ENCODE measurements at regions not wholly inside any gene's neighbourhood (a gene's known extent, or its start where the extent isn't known, plus 50 kb on each side); places are given as distances from the start of the nearest gene placed in this dataset.

GRCh38 chr3:31086148-31086547, 191.7 kb upstream of the GADL1 start:
- no peaks in the 10 kb centered on the region for H3K9me3 ChIP-seq (ENCODE audit: low read length)
- CTCF ChIA-PET (ENCODE audit: low intra/inter-chr PET ratio, low total read pairs): no interaction called here
- H3K79me2 ChIP-seq (ENCODE audit: insufficient read depth, low read length): no peaks in the 10 kb centered on the region
- no TSS peak for BruUV-seq (replicated peaks)
- DNase-seq (ENCODE audit: low spot score) (no peak), ATAC-seq (no peak), FAIRE-seq (no peak)
- in situ Hi-C loops (cut with HindIII; ENCODE audit: extremely low pct_ligation_motif_present, low pct_unique_long_range_greater_than_20kb): no loop called here
- intact Hi-C loops (cut with micrococcal nuclease; ENCODE audit: unreplicated experiment): no loop called here
- H3K9ac ChIP-seq (ENCODE audit: insufficient read depth, low read depth, low read length): no peak overlapping the region
- H3K27me3 ChIP-seq (ENCODE audit: control insufficient read depth in 1 of 2, insufficient read depth in 2 of 2, low read length in 2 of 2): no peaks in the 10 kb centered on the region
- H3K36me3 ChIP-seq (replicated peaks in 1 of 2; ENCODE audit: control insufficient read depth in 1 of 2, insufficient read depth in 2 of 2, low read length in 2 of 2): no peaks in the 10 kb centered on the region
- H3K4me2 ChIP-seq (ENCODE audit: low read depth, low read length): no peak overlapping the region
- H3K4me1 ChIP-seq (ENCODE audit: insufficient read depth, low read length): no peaks in the 10 kb centered on the region
- no peak overlapping the region for H3K27ac ChIP-seq (ENCODE audit: extremely low read length, insufficient read depth, low read length)
- H4K20me1 ChIP-seq (ENCODE audit: insufficient read depth, low read length): no peaks in the 10 kb centered on the region
- H3K4me3 ChIP-seq (replicated peaks in 1 of 3; ENCODE audit: insufficient read depth in 1 of 3, low read depth in 2 of 3, low read length in 3 of 3): no peak overlapping the region
- H2AFZ ChIP-seq (ENCODE audit: low read length): no peak overlapping the region
- POLR2A ChIA-PET: no interaction called here
- TF ChIP-seq ZNF234 (CRISPR knock-in tag; conservative IDR thresholded peaks at IDR 0.05) (no peak), ZNF235 (CRISPR knock-in tag; IDR thresholded peaks at IDR 0.05; ENCODE audit: borderline replicate concordance) (no peak), TSC22D2 (CRISPR knock-in tag; IDR thresholded peaks at IDR 0.05; ENCODE audit: borderline replicate concordance) (no peak), NFIC (IDR thresholded peaks at IDR 0.05; ENCODE audit: low read length) (no peak), DDIT3 (CRISPR knock-in tag; IDR thresholded peaks at IDR 0.05) (no peak), ZZZ3 (CRISPR knock-in tag; IDR thresholded peaks at IDR 0.05; ENCODE audit: borderline replicate concordance) (no peak), ZNF609 (CRISPR knock-in tag; IDR thresholded peaks at IDR 0.05; ENCODE audit: borderline replicate concordance) (no peak), POLR2G (IDR thresholded peaks at IDR 0.05; ENCODE audit: low read depth, low read length) (no peak), TGIF2 (CRISPR knock-in tag; IDR thresholded peaks at IDR 0.05) (no peak), ZNF547 (CRISPR knock-in tag; IDR thresholded peaks at IDR 0.05) (no peak), GPN1 (CRISPR knock-in tag; IDR thresholded peaks at IDR 0.05; ENCODE audit: borderline replicate concordance) (no peak), MAF1 (CRISPR knock-in tag; IDR thresholded peaks at IDR 0.05; ENCODE audit: borderline replicate concordance) (no peak), ZNF660 (CRISPR knock-in tag; IDR thresholded peaks at IDR 0.05; ENCODE audit: borderline replicate concordance, low read depth) (no peak), CERS6 (CRISPR knock-in tag; IDR thresholded peaks at IDR 0.05) (no peak), HNRNPLL (IDR thresholded peaks at IDR 0.05; ENCODE audit: low read depth, low read length, poor library complexity, severe bottlenecking) (no peak), ZFP90 (CRISPR knock-in tag; IDR thresholded peaks at IDR 0.05; ENCODE audit: borderline replicate concordance) (no peak)

Measured in HepG2 (cell line).